Stimulated activated CD8-positive, alpha-beta memory T cell treated with anti-CD3 and anti-CD28 coated beads, Interleukin-12 subunit alpha, Interleukin-12 subunit beta, amount 100 ng/mL, for 24 hours (primary cell): ENCODE measurements at regions not wholly inside any gene's neighbourhood (a gene's known extent, or its start where the extent isn't known, plus 50 kb on each side); places are given as distances from the start of the nearest gene placed in this dataset.

Source experiments
- DNase-seq: peaks from one replicate; pipeline ENCODE4 v3.0.0-alpha.2; 2020; ENCODE audit errors: extremely low read depth

GRCh38 chr11:32266601-32267000, 168.7 kb downstream of the WT1 start:
- DNase-seq: no peak

- no peak for DNase-seq
These were observed 167.6 kb downstream of the WT1 start for GRCh38 chr11:32267679-32268187.

GRCh38 chr11:32273931-32274330, 161.4 kb downstream of the WT1 start:
- no peak for DNase-seq

- DNase-seq: no peak
These were observed 155.7 kb downstream of the WT1 start for GRCh38 chr11:32279672-32280071.

- DNase-seq: no peak
These were observed 155.0 kb downstream of the WT1 start for GRCh38 chr11:32280339-32280738.

GRCh38 chr11:32288276-32288675, 147.1 kb downstream of the WT1 start:
- no peak for DNase-seq

- DNase-seq: no peak
These were observed 145.6 kb downstream of the WT1 start for GRCh38 chr11:32289701-32290100.

GRCh38 chr11:32290783-32291182, 144.6 kb downstream of the WT1 start:
- no peak for DNase-seq

GRCh38 chr11:32297611-32298011, 137.7 kb downstream of the WT1 start:
- DNase-seq: no peak

- no peak for DNase-seq
These were observed 132.5 kb downstream of the WT1 start for GRCh38 chr11:32302826-32303225.

GRCh38 chr11:32304521-32304920, 130.8 kb downstream of the WT1 start:
- DNase-seq: no peak

GRCh38 chr11:32305460-32305859, 129.9 kb downstream of the WT1 start:
- no peak for DNase-seq

- DNase-seq: no peak
These were observed 127.9 kb downstream of the WT1 start for GRCh38 chr11:32307471-32307870.

GRCh38 chr11:32307913-32308312, 127.4 kb downstream of the WT1 start:
- no peak for DNase-seq

GRCh38 chr11:32309530-32310213, 125.7 kb downstream of the WT1 start:
- DNase-seq: no peak

- DNase-seq: no peak
These were observed 125.1 kb downstream of the WT1 start for GRCh38 chr11:32310214-32310601.

- DNase-seq: no peak
These were observed 123.8 kb downstream of the WT1 start for GRCh38 chr11:32311346-32312065.

- no peak for DNase-seq
These were observed 123.0 kb downstream of the WT1 start for GRCh38 chr11:32312206-32312817.

- no peak for DNase-seq
These were observed 122.4 kb downstream of the WT1 start for GRCh38 chr11:32312865-32313403.

- DNase-seq: no peak
These were observed 121.9 kb downstream of the WT1 start for GRCh38 chr11:32313477-32313876.

- DNase-seq: no peak
These were observed 120.2 kb downstream of the WT1 start for GRCh38 chr11:32315121-32315520.

- DNase-seq: no peak
These were observed 119.1 kb downstream of the WT1 start for GRCh38 chr11:32316232-32316631.
